Activated CD4-positive, CD25-positive, alpha-beta regulatory T cell (primary cell): ENCODE measurements at regions not wholly inside any gene's neighbourhood (a gene's known extent, or its start where the extent isn't known, plus 50 kb on each side); places are given as distances from the start of the nearest gene placed in this dataset.
A peak's percentile ranks its signal among the peaks of the same experiment; 100 is the strongest.

ENCODE experiments used
- DNase-seq, 4 experiments: peaks; one replicate each; lab custom pipeline; 2025; lab: John Stamatoyannopoulos, UW

GRCh38 chr1:226816576-226816975, 53.8 kb upstream of the PSEN2 start:
- DNase-seq = no peak

GRCh38 chr1:226814751-226815537, 55.5 kb upstream of the PSEN2 start:
- no peak for DNase-seq

- no peak for DNase-seq
Observed at GRCh38 chr1:226813671-226814591, 56.5 kb upstream of the PSEN2 start.

GRCh38 chr1:226810681-226811080, 59.7 kb upstream of the PSEN2 start:
- DNase-seq = no peak

- no peak for DNase-seq
Observed at GRCh38 chr1:226809785-226810571, 60.4 kb upstream of the PSEN2 start.

- no peak for DNase-seq
Observed at GRCh38 chr1:226808501-226808900, 61.9 kb upstream of the PSEN2 start.

- DNase-seq = no peak
Observed at GRCh38 chr1:226806988-226807387, 63.4 kb upstream of the PSEN2 start.

GRCh38 chr1:226804907-226805759, 65.3 kb upstream of the PSEN2 start:
- no peak for DNase-seq

GRCh38 chr1:226800763-226801380, 61.8 kb upstream of the ITPKB start:
- DNase-seq = no peak

GRCh38 chr1:226799634-226800281, 60.7 kb upstream of the ITPKB start:
- DNase-seq = no peak

GRCh38 chr1:226798427-226799411, 59.6 kb upstream of the ITPKB start:
- DNase-seq = peak; percentile 9 to 18 (median 13)

GRCh38 chr1:226797151-226797550, 58.1 kb upstream of the ITPKB start:
- no peak for DNase-seq

GRCh38 chr1:226793620-226794276, 54.7 kb upstream of the ITPKB start:
- no peak for DNase-seq

GRCh38 chr1:226792368-226792767, 53.3 kb upstream of the ITPKB start:
- no peak for DNase-seq

GRCh38 chr1:226790545-226791181, 51.6 kb upstream of the ITPKB start:
- DNase-seq = no peak

- DNase-seq = no peak
Observed at GRCh38 chr1:226788965-226789364, 49.9 kb upstream of the ITPKB start.
